ENCODE measurements at regions not wholly inside any gene's neighbourhood (a gene's known extent, or its start where the extent isn't known, plus 50 kb on each side); places are given as distances from the start of the nearest gene placed in this dataset.

DNA sequence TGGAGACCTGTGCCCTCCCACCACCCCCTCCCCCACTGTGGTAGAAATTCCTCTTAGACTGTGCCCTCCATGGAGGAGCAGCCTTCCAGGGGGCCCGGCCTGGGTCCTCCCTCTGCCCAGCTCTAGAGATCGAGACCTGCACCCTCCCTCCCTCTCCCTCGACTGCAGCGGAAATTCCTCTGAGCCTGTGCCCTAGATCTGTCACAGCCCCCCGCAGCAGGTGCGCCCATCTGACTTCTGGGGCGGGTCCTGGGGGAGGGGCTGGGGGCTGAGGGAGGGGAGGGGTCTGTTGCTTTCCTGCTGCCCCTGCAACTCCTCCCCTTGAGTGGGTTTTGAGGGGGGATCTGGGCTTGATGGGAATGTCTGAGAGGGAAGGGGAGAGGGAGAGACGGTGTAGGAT, 177.8 kb upstream of the GSE1 start:
- TF ChIP-seq, protein P1, sequence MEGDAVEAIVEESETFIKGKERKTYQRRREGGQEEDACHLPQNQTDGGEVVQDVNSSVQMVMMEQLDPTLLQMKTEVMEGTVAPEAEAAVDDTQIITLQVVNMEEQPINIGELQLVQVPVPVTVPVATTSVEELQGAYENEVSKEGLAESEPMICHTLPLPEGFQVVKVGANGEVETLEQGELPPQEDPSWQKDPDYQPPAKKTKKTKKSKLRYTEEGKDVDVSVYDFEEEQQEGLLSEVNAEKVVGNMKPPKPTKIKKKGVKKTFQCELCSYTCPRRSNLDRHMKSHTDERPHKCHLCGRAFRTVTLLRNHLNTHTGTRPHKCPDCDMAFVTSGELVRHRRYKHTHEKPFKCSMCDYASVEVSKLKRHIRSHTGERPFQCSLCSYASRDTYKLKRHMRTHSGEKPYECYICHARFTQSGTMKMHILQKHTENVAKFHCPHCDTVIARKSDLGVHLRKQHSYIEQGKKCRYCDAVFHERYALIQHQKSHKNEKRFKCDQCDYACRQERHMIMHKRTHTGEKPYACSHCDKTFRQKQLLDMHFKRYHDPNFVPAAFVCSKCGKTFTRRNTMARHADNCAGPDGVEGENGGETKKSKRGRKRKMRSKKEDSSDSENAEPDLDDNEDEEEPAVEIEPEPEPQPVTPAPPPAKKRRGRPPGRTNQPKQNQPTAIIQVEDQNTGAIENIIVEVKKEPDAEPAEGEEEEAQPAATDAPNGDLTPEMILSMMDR (IDR thresholded peaks at IDR 0.05) = no peak
- TF ChIP-seq POLR2A (IDR thresholded peaks at IDR 0.05) = no peak
- no peak for TF ChIP-seq EP300 (IDR thresholded peaks at IDR 0.05)
